Right lobe of liver (tissue), 6 donors: ENCODE measurements at regions not wholly inside any gene's neighbourhood (a gene's known extent, or its start where the extent isn't known, plus 50 kb on each side); places are given as distances from the start of the nearest gene placed in this dataset.
A peak's percentile ranks its signal among the peaks of the same experiment; 100 is the strongest.
"Not testable (repeated sequence)": the region's sequence is repeated elsewhere in the genome, so short reads cannot be mapped to it uniquely, and the experiment has no call there.

Experiments
- ATAC-seq, 4 donors: fragments of 200-7000 bp; cut with Tn5 transposase; one replicate each; pipeline ENCODE4 v1.9.1; 2020; ENCODE audit warnings: mild to moderate bottlenecking in 4 of 4, moderate library complexity in 4 of 4
- DNase-seq, 3 donors: peaks; one replicate each; pipeline ENCODE4 v3.0.0-alpha.2; 2020
- H3K27ac ChIP-seq, 3 donors: fragments of 200-600 bp; one replicate each; pipeline ENCODE4 v1.8.0; 2022
- H3K27me3 ChIP-seq, 2 donors: fragments of 200-600 bp; one replicate each; pipeline ENCODE4 v1.8.0; 2022
- H3K36me3 ChIP-seq, 4 donors: fragments of 200-600 bp; sonication (generic) in 1 of 4; one replicate each; pipeline versions ENCODE4 v1.5.1 to v1.8.0; 2017 to 2022; ENCODE audit warnings: control low read depth in 1 of 4
- H3K4me1 ChIP-seq, 4 donors: fragments of 200-600 bp; sonication (generic) in 1 of 4; one replicate each; pipeline versions ENCODE4 v1.5.1 to v1.8.0; 2017 to 2022; ENCODE audit warnings: control low read depth in 1 of 4
- H3K4me3 ChIP-seq, 3 donors: fragments of 200-600 bp; one replicate each; pipeline ENCODE4 v1.8.0; 2022
- H3K9me3 ChIP-seq, 4 donors: fragments of 200-600 bp; sonication (generic) in 1 of 4; one replicate each; pipeline versions ENCODE4 v1.5.1 to v1.8.0; 2017 to 2022; ENCODE audit warnings: control low read depth in 1 of 4
- CTCF ChIP-seq, 4 donors: fragments of 200-600 bp in 3 of 4; fragments of 450-650 bp in 1 of 4; IDR thresholded peaks; one replicate each; pipeline versions ENCODE4 v1.5.1 to v1.8.0; 2016 to 2022; ENCODE audit warnings: antibody characterized with exemption in 4 of 4, mild to moderate bottlenecking in 2 of 4
- POLR2A ChIP-seq: fragments of 450-650 bp; IDR thresholded peaks from one replicate; pipeline ENCODE4 v1.6.1; 2017; ENCODE audit warnings: antibody characterized with exemption, mild to moderate bottlenecking
- WGBS: methylation state at CpG from one replicate; pipeline ENCODE4 v1.1.6; 2018; ENCODE audit warnings: low coverage, low lambda C conversion rate; ENCODE audit not compliant: insufficient coverage; ENCODE audit errors: missing lambda C conversion rate; 5-methylcytosine and 5-hydroxymethylcytosine counted together
- intact Hi-C, 2 donors: fragments of 100-400 bp; cut with DNase I; formaldehyde crosslinking; loops; one replicate each; pipeline versions ENCODE4 v1.11.2 to v1.14.1; 2022
- donor health status: DM: no; HTN: yes; CAD: no.
- donor health status: DM: no; HTN: no; CAD: no.
- donor health status: DM: no; HTN: no; CAD: no.
- donor health status: DM: no; HTN: yes; CAD: no.
- donor health status: DM: no; HTN: yes; CAD: no.

GRCh38 chr2:118371515-118371914 lies 283.2 kb downstream of the INSIG2 start:
- no peaks in the 10 kb centered on the region for H3K36me3 ChIP-seq
- 17% methylated on average over 6 of the region's 6 CpGs for WGBS
- intact Hi-C loops = no loop called here
- H3K27ac ChIP-seq = no peak overlapping the region
- ATAC-seq (peak; percentile 56 to 77 (median 62)), DNase-seq (peak in 1 of 3 donors; percentile 24)
- TF ChIP-seq POLR2A (no peak), CTCF (IDR thresholded peaks at IDR 0.05) (peak; percentile 21 to 47 (median 38))
- no peak overlapping the region for H3K4me3 ChIP-seq
- H3K9me3 ChIP-seq = no peaks in the 10 kb centered on the region
- no peaks in the 10 kb centered on the region for H3K4me1 ChIP-seq
- H3K27me3 ChIP-seq = no peaks in the 10 kb centered on the region

- DNase-seq, H3K4me1 ChIP-seq, H3K9me3 ChIP-seq, H3K27me3 ChIP-seq, H3K4me3 ChIP-seq, H3K27ac ChIP-seq, ATAC-seq, intact Hi-C loops, H3K36me3 ChIP-seq: not testable (repeated sequence)
- WGBS = 32% methylated on average over 6 of the region's 7 CpGs
Observed at GRCh38 chr2:118369521-118369920, 281.2 kb downstream of the INSIG2 start.

- no peaks in the 10 kb centered on the region for H3K9me3 ChIP-seq
- no peak overlapping the region for H3K27ac ChIP-seq
- no peaks in the 10 kb centered on the region for H3K36me3 ChIP-seq
- intact Hi-C loops = no loop called here
- DNase-seq = no peak
- TF ChIP-seq POLR2A (no peak), CTCF (IDR thresholded peaks at IDR 0.05) (no peak)
- WGBS = 52% methylated on average over 2 of the region's 2 CpGs
- no peaks in the 10 kb centered on the region for H3K4me1 ChIP-seq
- H3K27me3 ChIP-seq = no peaks in the 10 kb centered on the region
- ATAC-seq = no peak
- H3K4me3 ChIP-seq = no peak overlapping the region
Observed at GRCh38 chr2:118363604-118364003, 275.3 kb downstream of the INSIG2 start.

- WGBS = 68% methylated on average over 1 of the region's 1 CpG
- intact Hi-C loops = no loop called here
Observed at GRCh38 chr2:118356051-118356450, 267.8 kb downstream of the INSIG2 start.

GRCh38 chr2:118351796-118352195 lies 263.5 kb downstream of the INSIG2 start:
- Histone ChIP-seq H3K4me1 (no peaks in the 10 kb centered on the region), H3K27ac (no peak overlapping the region), H3K4me3 (no peak overlapping the region), H3K9me3 (no peaks in the 10 kb centered on the region), H3K27me3 (no peaks in the 10 kb centered on the region), H3K36me3 (no peaks in the 10 kb centered on the region)
- no peak for TF ChIP-seq CTCF (IDR thresholded peaks at IDR 0.05)
- no peak for TF ChIP-seq POLR2A
- DNase-seq = no peak
- ATAC-seq = no peak
- intact Hi-C loops = no loop called here
- 0% methylated on average over 1 of the region's 2 CpGs for WGBS

More at GRCh38 chr2:118356051-118356450, 267.8 kb downstream of the INSIG2 start:
- H3K4me3 ChIP-seq = no peak overlapping the region
- H3K27ac ChIP-seq = no peak overlapping the region
- no peaks in the 10 kb centered on the region for H3K36me3 ChIP-seq
- H3K9me3 ChIP-seq = no peaks in the 10 kb centered on the region
- no peaks in the 10 kb centered on the region for H3K4me1 ChIP-seq
- H3K27me3 ChIP-seq = no peaks in the 10 kb centered on the region
- ATAC-seq = no peak
- DNase-seq = no peak
- no peak for TF ChIP-seq CTCF (IDR thresholded peaks at IDR 0.05)
- TF ChIP-seq POLR2A = no peak
